HG02981 (cell line): ENCODE measurements at regions not wholly inside any gene's neighbourhood (a gene's known extent, or its start where the extent isn't known, plus 50 kb on each side); places are given as distances from the start of the nearest gene placed in this dataset.
"Not testable (repeated sequence)": the region's sequence is repeated elsewhere in the genome, so short reads cannot be mapped to it uniquely, and the experiment has no call there.

Experiments
- ATAC-seq: cut with Tn5 transposase; IDR thresholded peaks from one replicate; pipeline ENCODE4 v1.9.1; 2021; ENCODE audit warnings: mild to moderate bottlenecking, moderate library complexity; ENCODE audit not compliant: unreplicated experiment

DNA sequence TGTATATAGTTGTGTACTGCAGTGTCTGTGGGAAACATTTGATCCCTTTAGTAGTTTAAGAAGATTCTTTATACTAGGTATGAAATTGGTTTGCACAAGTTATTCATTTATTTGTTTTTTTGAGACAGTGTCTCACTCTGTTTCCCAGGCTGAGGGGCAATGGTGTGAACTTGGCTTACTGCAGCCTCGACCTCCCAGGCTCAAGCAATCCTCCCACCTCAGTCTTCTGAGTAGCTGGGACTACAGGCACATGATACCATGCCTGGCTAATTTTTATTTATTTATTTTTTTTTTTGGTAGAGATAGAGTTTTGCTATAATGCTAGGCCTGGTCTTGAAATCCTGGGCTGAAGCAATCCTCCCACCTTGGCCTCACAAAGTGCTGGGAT, 209.4 kb downstream of the RASSF9 start:
- no peak for ATAC-seq

- no peak for ATAC-seq
Measured at GRCh38 chr12:85627584-85627983, 208.6 kb downstream of the RASSF9 start.

DNA sequence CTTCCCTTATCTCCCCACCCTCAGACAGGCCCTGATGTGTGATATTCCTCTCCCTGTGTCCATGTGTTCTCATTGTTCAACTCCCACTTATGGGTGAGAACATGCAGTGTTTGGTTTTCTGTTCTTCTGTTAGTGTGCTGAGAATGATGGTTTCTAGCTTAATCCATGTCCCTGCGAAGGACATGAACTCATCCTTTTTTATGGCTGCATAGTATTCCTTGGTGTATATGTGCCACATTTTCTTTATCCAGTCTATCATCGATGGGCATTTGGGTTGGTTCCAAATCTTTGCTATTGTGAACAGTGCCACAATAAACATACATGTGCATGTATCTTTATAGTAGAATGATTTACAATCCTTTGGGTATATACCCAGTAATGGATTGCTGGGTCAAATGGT, 207.6 kb downstream of the RASSF9 start:
- ATAC-seq = not testable (repeated sequence)

GRCh38 chr12:85630851-85631250, 205.4 kb downstream of the RASSF9 start:
- ATAC-seq = no peak

- ATAC-seq = no peak
Measured at GRCh38 chr12:85632390-85632789, 203.8 kb downstream of the RASSF9 start.

DNA sequence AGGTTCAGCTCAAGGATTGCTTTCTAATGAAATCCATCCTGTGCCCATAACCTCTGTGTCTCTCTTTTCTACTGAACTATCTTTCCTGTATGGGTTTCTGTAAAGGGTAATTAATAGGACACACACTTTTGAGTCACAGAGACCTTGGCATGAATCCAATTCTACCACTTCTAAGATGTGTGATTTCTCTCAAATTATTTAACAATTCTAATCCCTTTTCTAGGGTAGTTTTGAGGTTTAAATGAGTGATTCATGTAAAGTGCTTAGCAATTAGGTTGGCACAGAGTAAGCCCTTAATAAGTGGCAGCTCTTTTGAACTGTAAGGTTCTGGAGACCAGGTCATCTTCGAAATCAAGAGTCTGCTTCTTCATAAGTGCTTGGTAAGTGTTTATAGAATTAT, 202.7 kb downstream of the RASSF9 start:
- no peak for ATAC-seq

DNA sequence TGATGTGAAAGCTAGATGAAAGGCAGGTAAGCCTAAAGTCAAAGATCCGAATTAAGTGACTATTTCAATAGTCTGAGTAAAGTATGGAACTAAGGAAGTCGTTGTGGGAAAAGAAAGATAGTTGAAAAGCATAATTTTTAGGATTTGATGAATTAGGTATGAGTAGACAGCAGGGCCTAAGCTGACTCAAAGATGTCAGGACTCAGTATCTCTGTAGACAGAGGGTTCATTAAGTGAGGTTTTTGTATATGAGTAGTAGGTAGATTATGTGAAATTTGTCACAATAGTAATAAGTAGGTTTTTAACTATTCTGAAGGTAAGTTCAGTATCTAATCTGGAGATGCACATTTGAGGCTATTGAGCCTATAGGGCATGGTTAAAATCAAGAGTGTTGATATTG, 196.4 kb downstream of the RASSF9 start:
- no peak for ATAC-seq

DNA sequence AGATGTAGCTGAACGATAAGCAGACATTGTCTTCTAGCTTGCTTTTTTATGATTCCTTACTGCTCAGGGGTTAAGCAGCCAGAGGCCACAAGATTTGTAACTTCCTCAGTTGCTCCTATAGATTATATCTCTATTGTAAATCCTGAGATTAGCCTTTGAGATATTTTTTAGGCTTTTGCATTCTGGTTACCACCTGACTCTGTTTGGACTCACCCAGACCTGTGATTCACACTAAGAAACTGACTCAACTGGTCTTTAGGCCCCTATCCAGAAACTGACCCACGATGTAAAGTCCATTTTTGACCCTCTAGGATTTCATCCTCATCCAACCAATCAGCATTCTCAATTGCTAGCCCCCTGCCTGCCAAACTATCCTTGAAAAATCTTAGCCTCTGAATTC, 194.4 kb downstream of the RASSF9 start:
- ATAC-seq = no peak

DNA sequence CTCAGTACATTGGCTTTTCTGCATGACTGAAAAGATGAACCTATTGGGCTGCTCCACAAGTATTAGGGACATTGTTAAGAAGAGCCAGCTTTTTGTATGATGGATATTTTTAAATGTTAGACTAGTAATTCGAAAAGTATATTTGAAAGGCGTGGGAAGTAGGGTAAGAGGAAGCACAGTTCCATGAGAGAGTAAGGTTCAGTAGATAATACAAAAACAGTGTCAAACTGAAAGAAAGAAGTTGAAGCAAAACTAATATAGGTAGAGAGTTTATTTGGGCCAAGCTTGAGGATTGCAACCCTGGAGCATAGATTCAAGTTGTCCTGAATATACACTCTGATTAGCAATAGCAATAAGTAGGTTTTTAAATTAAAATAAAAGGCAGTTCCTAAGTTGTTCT, 193.9 kb downstream of the RASSF9 start:
- ATAC-seq = no peak

DNA sequence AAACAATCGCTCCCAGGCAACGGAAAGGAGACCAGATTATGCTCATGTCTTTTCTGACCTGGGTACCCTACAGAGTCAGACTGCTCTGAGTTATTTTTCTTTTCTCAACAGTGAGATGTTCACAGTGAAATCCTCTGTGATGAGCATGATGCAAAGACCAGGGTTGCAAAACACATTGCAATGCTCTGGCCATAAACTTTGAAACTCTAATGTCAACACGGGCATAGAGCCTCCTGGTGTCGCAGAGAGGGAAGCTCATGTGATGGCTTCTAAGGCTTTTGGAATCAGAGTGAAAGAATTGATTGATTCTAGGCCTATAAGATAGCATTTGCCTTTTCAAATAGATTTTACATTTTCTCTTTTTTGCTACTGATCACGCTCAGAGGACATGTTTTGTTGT, 193.4 kb downstream of the RASSF9 start:
- ATAC-seq = no peak

- no peak for ATAC-seq
Measured at GRCh38 chr12:85644508-85644907, 191.7 kb downstream of the RASSF9 start.

GRCh38 chr12:85653731-85654455, 182.3 kb downstream of the RASSF9 start:
- ATAC-seq = no peak

GRCh38 chr12:85654456-85654840, 181.8 kb downstream of the RASSF9 start:
- ATAC-seq = no peak

DNA sequence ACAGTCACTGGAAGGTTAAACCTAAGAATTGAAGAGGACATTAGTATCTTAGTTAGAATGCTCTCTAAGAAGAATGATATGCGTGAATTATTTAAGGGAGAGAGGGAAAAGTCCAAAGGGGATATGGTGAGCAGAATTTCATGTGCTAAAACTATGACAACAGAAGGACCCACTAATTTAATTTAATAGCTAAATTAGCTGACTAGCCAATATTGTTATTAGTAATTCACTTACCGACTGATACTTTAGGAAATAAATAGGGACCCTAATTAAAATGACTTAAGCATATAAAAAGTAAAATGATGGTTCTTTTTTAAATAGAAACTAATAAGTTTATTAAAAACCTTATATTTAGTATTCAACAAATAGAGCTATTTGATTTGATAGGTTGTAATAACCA, 179.6 kb downstream of the RASSF9 start:
- no peak for ATAC-seq

GRCh38 chr12:85657251-85657650, 179.0 kb downstream of the RASSF9 start:
- ATAC-seq = no peak

GRCh38 chr12:85657836-85658630, 178.2 kb downstream of the RASSF9 start:
- no peak for ATAC-seq

DNA sequence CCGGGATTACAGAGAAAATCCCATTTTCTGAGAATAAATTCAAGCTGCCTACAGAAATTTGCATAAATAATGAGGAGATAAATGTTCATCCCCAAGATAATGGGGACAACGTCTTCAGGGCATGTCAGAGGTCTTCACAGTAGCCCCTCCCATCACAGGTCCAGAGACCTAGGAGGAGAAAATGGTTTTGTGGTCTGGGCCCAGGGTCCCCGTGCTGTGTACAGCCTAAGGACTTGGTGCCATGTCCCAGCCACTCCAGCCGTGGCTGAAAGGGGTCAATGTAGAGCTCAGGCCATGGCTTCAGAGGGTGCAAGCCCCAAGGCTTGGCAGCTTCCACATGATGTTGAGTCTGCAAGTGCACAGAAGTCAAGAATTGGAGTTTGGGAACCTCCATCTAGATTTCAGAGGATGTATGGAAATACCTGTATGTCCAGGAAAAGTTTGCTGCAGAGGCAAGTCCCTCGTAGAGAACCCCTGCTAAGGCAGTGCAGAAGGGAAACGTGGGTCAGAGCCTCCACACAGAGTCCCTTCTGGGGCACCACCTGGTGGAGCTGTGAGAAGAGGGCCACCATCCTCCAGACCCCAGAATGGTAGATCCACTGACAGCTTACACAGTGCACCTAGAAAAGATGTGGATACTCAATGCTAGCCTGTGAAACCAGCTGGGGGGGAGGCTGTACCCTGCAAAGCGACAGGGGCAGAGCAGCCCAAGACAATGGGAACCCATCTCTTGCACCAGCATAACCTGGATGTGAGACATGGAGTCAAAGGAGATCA, 176.3 kb downstream of the RASSF9 start:
- ATAC-seq = no peak

DNA sequence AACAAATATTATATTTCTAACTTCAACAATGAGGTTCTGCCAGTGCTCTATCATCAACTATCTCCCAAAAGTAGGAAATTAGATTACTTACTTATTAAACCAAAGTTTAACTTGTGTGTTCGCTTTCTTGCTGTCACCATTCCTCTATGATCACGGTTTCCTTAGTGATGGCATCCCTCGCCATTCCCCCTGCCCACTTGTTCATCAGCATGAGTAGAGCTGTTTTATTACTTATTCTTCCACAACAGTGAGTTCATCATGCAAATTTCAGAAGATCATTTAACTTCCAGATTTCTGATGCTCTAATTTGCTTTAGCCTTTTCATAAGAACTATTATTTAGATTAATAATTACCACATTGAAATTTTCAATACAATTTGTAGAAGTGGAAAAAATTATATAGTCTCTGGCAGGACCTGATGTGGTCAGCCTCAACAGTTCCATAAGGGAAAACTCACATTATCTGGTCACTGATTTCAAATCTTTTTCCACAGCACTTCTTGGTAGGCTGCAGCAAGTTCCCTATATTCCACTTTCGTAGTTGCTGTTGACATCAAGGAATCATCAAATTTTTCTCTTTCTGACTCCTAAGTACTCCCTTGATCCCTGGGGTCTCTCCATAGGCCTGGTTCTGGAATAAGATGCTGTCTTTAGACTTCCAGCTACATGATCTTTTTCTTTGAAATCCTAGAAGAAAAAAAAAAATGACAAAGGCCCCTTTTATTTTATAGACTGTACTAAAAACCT, 174.6 kb downstream of the RASSF9 start:
- no peak for ATAC-seq

DNA sequence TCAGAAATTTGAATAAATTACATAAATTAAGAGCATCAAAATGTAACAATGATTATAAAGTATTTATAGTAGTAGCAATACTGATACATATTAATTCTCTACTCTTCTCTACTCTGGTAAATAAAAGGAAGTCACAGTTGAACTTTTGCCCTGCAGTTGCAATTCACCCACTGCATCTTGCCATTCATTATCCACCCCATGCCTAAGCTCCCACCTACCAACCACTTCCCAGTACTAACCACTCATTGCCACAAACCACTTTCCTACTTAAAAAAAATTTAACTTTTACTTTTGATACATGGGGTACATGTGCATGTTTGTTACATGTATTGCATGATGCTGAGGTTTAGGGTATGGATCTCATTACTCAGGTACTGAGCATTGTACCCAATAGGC, 174.0 kb downstream of the RASSF9 start:
- no peak for ATAC-seq

DNA sequence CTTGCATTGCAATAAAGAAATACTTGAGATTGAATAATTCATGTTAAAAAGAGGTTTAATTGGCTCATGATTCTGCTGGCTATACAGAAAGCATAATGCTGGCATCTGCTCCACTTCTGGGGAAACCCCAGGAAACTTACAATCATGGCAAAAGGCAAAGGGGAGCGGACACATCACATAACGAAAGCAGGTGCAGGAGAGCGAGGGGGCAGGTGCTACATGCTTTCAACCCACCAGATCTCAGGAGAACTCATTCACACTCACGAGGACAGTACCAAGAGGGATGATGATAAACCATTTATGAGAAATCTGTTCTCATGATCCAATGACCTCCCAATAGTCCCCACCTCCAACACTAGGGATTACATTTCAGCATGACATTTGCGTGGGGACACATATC, 172.6 kb downstream of the RASSF9 start:
- ATAC-seq = no peak

DNA sequence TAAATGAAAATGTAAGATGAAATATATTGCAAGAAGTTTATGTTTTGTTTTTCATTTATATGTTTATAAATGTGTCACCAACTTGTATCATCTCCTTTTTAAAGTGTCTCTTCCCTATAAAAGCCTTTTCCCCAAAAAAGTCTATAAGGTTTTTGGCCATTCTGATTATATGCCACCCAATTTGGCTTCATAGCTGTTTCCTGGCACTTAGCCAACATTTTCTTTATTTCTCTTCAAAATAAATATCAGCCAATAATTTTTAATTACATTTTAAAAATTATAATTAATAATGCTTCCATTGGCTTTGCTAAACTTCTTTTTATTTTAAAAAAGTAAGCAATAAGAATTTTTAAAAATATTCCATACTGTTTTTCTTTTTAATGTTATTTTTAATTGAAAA, 171.8 kb downstream of the RASSF9 start:
- no peak for ATAC-seq
